ENCODE measurements at regions not wholly inside any gene's neighbourhood (a gene's known extent, or its start where the extent isn't known, plus 50 kb on each side); places are given as distances from the start of the nearest gene placed in this dataset.
"Not testable (repeated sequence)": the region's sequence is repeated elsewhere in the genome, so short reads cannot be mapped to it uniquely, and the experiment has no call there.

GRCh38 chr19:34075661-34076091 lies 96.6 kb upstream of the LSM14A start:
- H3K27ac Mint-ChIP-seq = no peak overlapping the region
- CTCF ChIA-PET = interaction anchor here (1.4 kb wide), 1 partner anchor 34 kb away, joined by 3 read pairs; no protein-coding TSS in a partner anchor
- no peaks in the 10 kb centered on the region for H3K36me3 Mint-ChIP-seq (ENCODE audit: low read depth)
- H3K27me3 Mint-ChIP-seq (ENCODE audit: low read depth) = peaks cover 12% of the 10 kb centered on the region
- H3K4me1 Mint-ChIP-seq (ENCODE audit: low read depth) = no peaks in the 10 kb centered on the region
- H3K9me3 Mint-ChIP-seq = no peaks in the 10 kb centered on the region
- H3K4me3 Mint-ChIP-seq = no peak overlapping the region
- intact Hi-C loops (cut with micrococcal nuclease) = no loop called here
- DNase-seq = no peak

- Mint-ChIP-seq H3K36me3 (ENCODE audit: low read depth) (no peaks in the 10 kb centered on the region), H3K9me3 (peaks cover 6% of the 10 kb centered on the region), H3K4me3 (no peak overlapping the region), H3K4me1 (ENCODE audit: low read depth) (no peaks in the 10 kb centered on the region), H3K27me3 (ENCODE audit: low read depth) (peaks cover 5% of the 10 kb centered on the region), H3K27ac (no peak overlapping the region)
- no peak for DNase-seq
- intact Hi-C loops (cut with micrococcal nuclease) = no loop called here
- CTCF ChIA-PET = interaction anchor here (0.5 to 1.2 kb wide), 2 partner anchors 14 to 154 kb away, joined by 3 read pairs; no protein-coding TSS in a partner anchor
These were observed 89.8 kb upstream of the LSM14A start for GRCh38 chr19:34082289-34083077.

- H3K36me3 Mint-ChIP-seq (ENCODE audit: low read depth) = no peaks in the 10 kb centered on the region
- H3K9me3 Mint-ChIP-seq = peaks cover 6% of the 10 kb centered on the region
- H3K27me3 Mint-ChIP-seq (ENCODE audit: low read depth) = peaks cover 7% of the 10 kb centered on the region
- H3K27ac Mint-ChIP-seq = no peak overlapping the region
- CTCF ChIA-PET = interaction anchor here (2.4 kb wide), 1 partner anchor 12 kb away, joined by 8 read pairs; no protein-coding TSS in a partner anchor
- intact Hi-C loops (cut with micrococcal nuclease) = no loop called here
- no peaks in the 10 kb centered on the region for H3K4me1 Mint-ChIP-seq (ENCODE audit: low read depth)
- H3K4me3 Mint-ChIP-seq = no peak overlapping the region
- DNase-seq = no peak
These were observed 87.7 kb upstream of the LSM14A start for GRCh38 chr19:34084396-34085145.

GRCh38 chr19:34085336-34085735 lies 87.0 kb upstream of the LSM14A start:
- Mint-ChIP-seq H3K4me3 (no peak overlapping the region), H3K9me3 (peaks cover 6% of the 10 kb centered on the region), H3K27ac (no peak overlapping the region), H3K4me1 (ENCODE audit: low read depth) (no peaks in the 10 kb centered on the region), H3K27me3 (ENCODE audit: low read depth) (peaks cover 10% of the 10 kb centered on the region), H3K36me3 (ENCODE audit: low read depth) (no peaks in the 10 kb centered on the region)
- no peak for DNase-seq
- intact Hi-C loops (cut with micrococcal nuclease) = no loop called here
- CTCF ChIA-PET = interaction anchor here (2.4 kb wide), 1 partner anchor 11 kb away, joined by 8 read pairs; no protein-coding TSS in a partner anchor

DNA sequence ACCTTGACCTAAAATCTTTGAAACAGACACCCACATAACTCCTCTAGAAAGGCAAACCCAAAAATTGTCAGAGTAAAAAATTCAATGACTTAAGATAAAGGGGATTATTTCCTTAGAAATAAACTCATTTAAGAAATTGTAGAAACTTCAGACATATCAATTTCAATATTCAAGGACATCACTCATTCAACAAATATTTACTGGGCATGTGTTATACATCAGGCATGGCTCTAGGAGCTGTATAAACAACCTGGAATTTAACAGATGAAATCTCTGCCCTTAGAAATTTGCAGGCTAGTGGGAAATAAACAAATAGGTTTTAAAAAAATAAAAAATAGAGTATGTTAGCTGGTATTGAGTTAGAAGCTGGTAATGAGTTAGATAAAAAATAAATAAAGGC lies 84.0 kb upstream of the LSM14A start:
- Mint-ChIP-seq H3K36me3 (ENCODE audit: low read depth) (no peaks in the 10 kb centered on the region), H3K4me3 (no peak overlapping the region), H3K27ac (no peak overlapping the region), H3K27me3 (ENCODE audit: low read depth) (peaks cover 7% of the 10 kb centered on the region), H3K4me1 (ENCODE audit: low read depth) (no peaks in the 10 kb centered on the region), H3K9me3 (peaks cover 6% of the 10 kb centered on the region)
- no peak for DNase-seq
- CTCF ChIA-PET = no interaction called here
- intact Hi-C loops (cut with micrococcal nuclease) = no loop called here

DNA sequence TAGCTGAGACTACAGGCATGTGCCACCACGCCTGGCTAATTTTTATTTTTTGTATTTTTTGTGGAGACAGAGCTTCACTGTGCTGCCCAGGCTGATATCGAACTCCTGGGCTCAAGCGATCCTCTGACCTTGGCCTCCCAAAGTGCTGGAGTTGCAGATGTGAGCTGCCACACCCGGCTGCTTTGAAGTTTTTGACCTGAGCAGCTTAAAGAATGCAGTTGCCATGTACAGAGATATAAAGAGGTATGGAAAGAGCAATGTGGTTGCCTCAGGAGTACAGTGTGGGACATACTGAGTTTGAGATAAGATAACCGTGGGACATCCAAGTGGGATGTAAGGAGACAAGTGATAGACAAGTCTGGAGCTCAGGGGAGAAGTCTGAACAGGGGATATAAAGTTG lies 82.7 kb upstream of the LSM14A start:
- no peak overlapping the region for H3K4me3 Mint-ChIP-seq
- H3K4me1 Mint-ChIP-seq (ENCODE audit: low read depth) = no peaks in the 10 kb centered on the region
- H3K9me3 Mint-ChIP-seq = peaks cover 6% of the 10 kb centered on the region
- intact Hi-C loops (cut with micrococcal nuclease) = no loop called here
- H3K36me3 Mint-ChIP-seq (ENCODE audit: low read depth) = no peaks in the 10 kb centered on the region
- DNase-seq = no peak
- H3K27me3 Mint-ChIP-seq (ENCODE audit: low read depth) = peaks cover 7% of the 10 kb centered on the region
- CTCF ChIA-PET = no interaction called here
- no peak overlapping the region for H3K27ac Mint-ChIP-seq

- no peak overlapping the region for H3K27ac Mint-ChIP-seq
- DNase-seq = no peak
- H3K4me1 Mint-ChIP-seq (ENCODE audit: low read depth) = peaks cover 2% of the 10 kb centered on the region
- H3K36me3 Mint-ChIP-seq (ENCODE audit: low read depth) = no peaks in the 10 kb centered on the region
- no peaks in the 10 kb centered on the region for H3K9me3 Mint-ChIP-seq
- intact Hi-C loops (cut with micrococcal nuclease) = no loop called here
- CTCF ChIA-PET = interaction anchor here (0.7 to 4.3 kb wide), 5 partner anchors 29 to 339 kb away, joined by 3 to 47 read pairs (median 4); no protein-coding TSS in a partner anchor
- H3K4me3 Mint-ChIP-seq = no peak overlapping the region
- H3K27me3 Mint-ChIP-seq (ENCODE audit: low read depth) = peaks cover 4% of the 10 kb centered on the region
These were observed 77.3 kb upstream of the LSM14A start for GRCh38 chr19:34094960-34095359.

DNA sequence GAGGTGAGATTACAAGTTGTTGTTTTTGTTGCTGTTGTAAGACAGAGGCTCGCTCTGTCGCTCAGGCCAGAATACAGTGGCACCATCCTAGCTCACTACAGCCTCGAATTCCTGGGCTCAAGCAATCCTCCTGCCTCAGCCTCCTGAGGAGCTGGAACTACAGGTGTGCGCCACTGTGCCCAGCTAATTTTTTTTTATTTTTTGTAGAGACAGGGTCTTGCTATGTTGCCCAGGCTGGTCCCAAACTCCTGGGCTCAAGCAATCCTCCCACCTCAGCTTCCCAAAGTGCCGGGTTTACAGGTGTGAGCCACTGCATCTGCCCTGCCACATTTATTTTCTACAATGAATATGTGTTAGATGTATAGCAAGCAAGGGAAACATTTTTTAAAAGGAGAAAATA lies 76.9 kb upstream of the LSM14A start:
- CTCF ChIA-PET = interaction anchor here (0.7 to 4.3 kb wide), 12 partner anchors 10 to 344 kb away, joined by 3 to 47 read pairs (median 4); no protein-coding TSS in a partner anchor

GRCh38 chr19:34096020-34096915 lies 76.0 kb upstream of the LSM14A start:
- no peak overlapping the region for H3K4me3 Mint-ChIP-seq
- CTCF ChIA-PET = interaction anchor here (0.5 to 4.3 kb wide), 23 partner anchors 9 to 386 kb away, joined by 3 to 47 read pairs (median 4); no protein-coding TSS in a partner anchor
- no peak overlapping the region for H3K27ac Mint-ChIP-seq
- DNase-seq = no peak
- no peaks in the 10 kb centered on the region for H3K36me3 Mint-ChIP-seq (ENCODE audit: low read depth)
- intact Hi-C loops (cut with micrococcal nuclease) = loop anchor here (1.0 kb wide), 4 partner anchors 49 to 318 kb away; no protein-coding TSS in a partner anchor
- peaks cover 2% of the 10 kb centered on the region for H3K4me1 Mint-ChIP-seq (ENCODE audit: low read depth)
- H3K9me3 Mint-ChIP-seq = no peaks in the 10 kb centered on the region
- peaks cover 4% of the 10 kb centered on the region for H3K27me3 Mint-ChIP-seq (ENCODE audit: low read depth)

More for the DNA sequence above, 76.9 kb upstream of the LSM14A start:
- intact Hi-C loops (cut with micrococcal nuclease); H3K27ac Mint-ChIP-seq; H3K36me3 Mint-ChIP-seq (ENCODE audit: low read depth); H3K9me3 Mint-ChIP-seq; H3K4me3 Mint-ChIP-seq; H3K4me1 Mint-ChIP-seq (ENCODE audit: low read depth); H3K27me3 Mint-ChIP-seq (ENCODE audit: low read depth); DNase-seq: not testable (repeated sequence)

DNA sequence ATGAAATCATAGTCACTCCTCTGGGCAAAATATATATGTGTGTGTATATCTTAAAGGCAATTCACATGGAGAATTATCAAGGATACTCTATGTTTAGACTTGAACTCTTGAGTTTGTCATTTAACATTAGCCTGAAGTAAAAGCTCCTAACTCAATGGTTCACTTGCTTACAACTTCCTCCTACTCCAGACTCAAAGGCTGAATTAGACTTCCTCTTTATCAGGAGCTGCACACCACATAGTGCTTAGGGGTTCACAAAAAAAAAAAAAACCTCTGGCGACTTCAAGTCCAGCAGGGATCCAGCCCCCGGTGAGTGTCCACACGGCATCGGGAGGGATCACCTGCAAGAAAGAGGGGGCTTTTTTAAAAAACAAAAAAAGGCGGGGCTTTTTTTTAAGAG lies 68.2 kb upstream of the LSM14A start:
- no peak for DNase-seq
- CTCF ChIA-PET = interaction anchor here (0.6 to 1.3 kb wide), 5 partner anchors 8 to 361 kb away, joined by 3 to 6 read pairs (median 4); no protein-coding TSS in a partner anchor
- Mint-ChIP-seq H3K27me3 (ENCODE audit: low read depth) (no peaks in the 10 kb centered on the region), H3K27ac (no peak overlapping the region), H3K36me3 (ENCODE audit: low read depth) (no peaks in the 10 kb centered on the region), H3K4me1 (ENCODE audit: low read depth) (no peaks in the 10 kb centered on the region), H3K9me3 (no peaks in the 10 kb centered on the region), H3K4me3 (no peak overlapping the region)
- intact Hi-C loops (cut with micrococcal nuclease) = no loop called here

- H3K9me3 Mint-ChIP-seq = no peaks in the 10 kb centered on the region
These were observed 67.7 kb upstream of the LSM14A start for GRCh38 chr19:34104557-34104956.

More at GRCh38 chr19:34104557-34104956, 67.7 kb upstream of the LSM14A start:
- Mint-ChIP-seq H3K4me1 (ENCODE audit: low read depth) (no peaks in the 10 kb centered on the region), H3K4me3 (no peak overlapping the region), H3K36me3 (ENCODE audit: low read depth) (no peaks in the 10 kb centered on the region), H3K27ac (no peak overlapping the region), H3K27me3 (ENCODE audit: low read depth) (no peaks in the 10 kb centered on the region)
- CTCF ChIA-PET = interaction anchor here (0.8 to 1.3 kb wide), 2 partner anchors 42 to 394 kb away, joined by 3 to 4 read pairs; no protein-coding TSS in a partner anchor
- no peak for DNase-seq
- intact Hi-C loops (cut with micrococcal nuclease) = no loop called here
